ENCODE measurements at regions not wholly inside any gene's neighbourhood (a gene's known extent, or its start where the extent isn't known, plus 50 kb on each side); places are given as distances from the start of the nearest gene placed in this dataset.
"Not testable (repeated sequence)": the region's sequence is repeated elsewhere in the genome, so short reads cannot be mapped to it uniquely, and the experiment has no call there.

GRCh38 chr2:224171226-224171625 is 132.1 kb upstream of the SERPINE2 start:
- no peak overlapping the region for H3K27ac ChIP-seq
- H3K36me3 ChIP-seq = no peaks in the 10 kb centered on the region
- no peaks in the 10 kb centered on the region for H3K4me1 ChIP-seq
- no peak overlapping the region for H3K4me3 ChIP-seq
- TF ChIP-seq POLR2AphosphoS5 (IDR thresholded peaks at IDR 0.05) (no peak), CTCF (IDR thresholded peaks at IDR 0.05) (no peak), POLR2A (IDR thresholded peaks at IDR 0.05) (no peak), EP300 (IDR thresholded peaks at IDR 0.05) (no peak)
- WGBS, 2 donors (ENCODE audit: low coverage in 1 of 2) = 60 to 100% methylated on average over 1 of the region's 3 CpGs
- no peaks in the 10 kb centered on the region for H3K27me3 ChIP-seq
- no peaks in the 10 kb centered on the region for H3K9me3 ChIP-seq
- ATAC-seq = no peak

GRCh38 chr2:224169847-224170246 is 130.8 kb upstream of the SERPINE2 start:
- TF ChIP-seq POLR2A (IDR thresholded peaks at IDR 0.05) (no peak), EP300 (IDR thresholded peaks at IDR 0.05) (no peak), POLR2AphosphoS5 (IDR thresholded peaks at IDR 0.05) (no peak), CTCF (IDR thresholded peaks at IDR 0.05) (no peak)
- no peaks in the 10 kb centered on the region for H3K9me3 ChIP-seq
- H3K4me3 ChIP-seq = no peak overlapping the region
- 80 to 100% methylated on average over 1 of the region's 8 CpGs for WGBS, 2 donors (ENCODE audit: low coverage in 1 of 2)
- no peak for ATAC-seq
- no peaks in the 10 kb centered on the region for H3K4me1 ChIP-seq
- H3K27ac ChIP-seq = no peak overlapping the region
- H3K27me3 ChIP-seq = no peaks in the 10 kb centered on the region
- no peaks in the 10 kb centered on the region for H3K36me3 ChIP-seq

GRCh38 chr2:224167781-224168180 is 128.7 kb upstream of the SERPINE2 start:
- not testable (repeated sequence) for H3K27me3 ChIP-seq, ATAC-seq, H3K4me3 ChIP-seq, H3K27ac ChIP-seq, H3K36me3 ChIP-seq, H3K9me3 ChIP-seq, H3K4me1 ChIP-seq

- WGBS, 2 donors (ENCODE audit: low coverage in 1 of 2) = 88 to 93% methylated on average over 2 of the region's 2 CpGs
- H3K4me1 ChIP-seq = no peaks in the 10 kb centered on the region
- no peaks in the 10 kb centered on the region for H3K36me3 ChIP-seq
- H3K9me3 ChIP-seq = no peaks in the 10 kb centered on the region
- no peaks in the 10 kb centered on the region for H3K27me3 ChIP-seq
- H3K4me3 ChIP-seq = no peak overlapping the region
- no peak overlapping the region for H3K27ac ChIP-seq
- ATAC-seq = no peak
- TF ChIP-seq EP300 (IDR thresholded peaks at IDR 0.05) = no peak
- TF ChIP-seq CTCF (IDR thresholded peaks at IDR 0.05) = no peak
- TF ChIP-seq POLR2A (IDR thresholded peaks at IDR 0.05) = no peak
- TF ChIP-seq POLR2AphosphoS5 (IDR thresholded peaks at IDR 0.05) = no peak
Observed at GRCh38 chr2:224166654-224167053, 127.6 kb upstream of the SERPINE2 start.

- H3K9me3 ChIP-seq = no peaks in the 10 kb centered on the region
- H3K27me3 ChIP-seq = no peaks in the 10 kb centered on the region
- 31 to 33% methylated on average over 2 of the region's 2 CpGs for WGBS, 2 donors (ENCODE audit: low coverage in 1 of 2)
- H3K4me3 ChIP-seq = no peak overlapping the region
- TF ChIP-seq POLR2A (IDR thresholded peaks at IDR 0.05) (no peak), POLR2AphosphoS5 (IDR thresholded peaks at IDR 0.05) (no peak), EP300 (IDR thresholded peaks at IDR 0.05) (no peak), CTCF (IDR thresholded peaks at IDR 0.05) (no peak)
- no peak overlapping the region for H3K27ac ChIP-seq
- no peaks in the 10 kb centered on the region for H3K36me3 ChIP-seq
- no peaks in the 10 kb centered on the region for H3K4me1 ChIP-seq
- no peak for ATAC-seq
Observed at GRCh38 chr2:224165901-224166319, 126.8 kb upstream of the SERPINE2 start.

Data from gastroesophageal sphincter (tissue), 4 donors.